ENCODE measurements at regions not wholly inside any gene's neighbourhood (a gene's known extent, or its start where the extent isn't known, plus 50 kb on each side); places are given as distances from the start of the nearest gene placed in this dataset.
A peak's percentile ranks its signal among the peaks of the same experiment; 100 is the strongest.

DNA sequence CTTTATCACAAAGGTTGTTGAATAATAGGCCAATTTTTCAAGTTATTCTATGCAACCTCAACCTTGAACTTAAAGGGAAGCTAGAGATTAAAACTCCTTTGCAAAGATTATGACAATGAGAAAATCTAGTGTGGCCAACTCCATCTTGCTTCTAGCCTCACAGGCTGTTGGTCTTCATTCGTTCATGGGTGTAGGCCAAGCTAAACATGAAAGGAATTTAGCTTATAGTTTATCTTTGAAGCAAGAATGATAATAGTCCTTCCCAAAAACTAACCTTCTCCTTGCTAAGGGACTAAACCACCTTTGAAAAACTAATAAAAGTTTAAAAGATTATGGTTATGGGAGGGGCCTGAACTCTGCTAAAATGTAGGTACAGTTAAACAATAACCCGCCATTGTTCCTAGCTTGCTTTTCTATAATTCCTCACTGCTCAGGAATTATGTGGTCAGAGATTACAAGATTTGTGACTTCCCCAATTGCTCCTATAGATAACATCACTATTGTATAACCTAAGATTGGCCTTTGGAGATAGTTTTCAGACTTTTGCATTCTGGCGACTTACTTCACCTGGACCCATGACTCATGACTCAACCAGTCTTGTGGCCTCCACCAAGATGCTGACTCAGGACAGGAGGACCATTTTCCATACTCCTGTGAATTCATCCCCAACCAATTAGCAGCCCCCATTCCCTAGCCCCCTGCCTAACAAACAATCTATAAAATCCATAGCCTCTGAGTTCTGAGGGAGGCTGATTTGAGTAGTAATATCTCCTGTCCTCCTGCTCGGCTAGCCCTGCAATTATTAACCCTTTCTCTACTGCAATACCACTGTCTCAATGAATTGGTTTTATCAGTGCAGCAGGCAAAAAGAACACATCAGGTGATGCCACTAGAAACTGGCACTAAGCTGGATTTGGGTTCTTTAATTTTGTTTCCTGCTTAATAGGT, 154.5 kb downstream of the CD83 start:
- DNase-seq (ENCODE audit: low read depth) (peak; percentile 89), FAIRE-seq (no peak)
- H3K27me3 ChIP-seq (ENCODE audit: control insufficient read depth, insufficient read depth, low read length), result no peaks in the 10 kb centered on the region
- H3K36me3 ChIP-seq (ENCODE audit: control insufficient read depth, insufficient read depth, low read length), result no peaks in the 10 kb centered on the region
- TF ChIP-seq, protein P1, sequence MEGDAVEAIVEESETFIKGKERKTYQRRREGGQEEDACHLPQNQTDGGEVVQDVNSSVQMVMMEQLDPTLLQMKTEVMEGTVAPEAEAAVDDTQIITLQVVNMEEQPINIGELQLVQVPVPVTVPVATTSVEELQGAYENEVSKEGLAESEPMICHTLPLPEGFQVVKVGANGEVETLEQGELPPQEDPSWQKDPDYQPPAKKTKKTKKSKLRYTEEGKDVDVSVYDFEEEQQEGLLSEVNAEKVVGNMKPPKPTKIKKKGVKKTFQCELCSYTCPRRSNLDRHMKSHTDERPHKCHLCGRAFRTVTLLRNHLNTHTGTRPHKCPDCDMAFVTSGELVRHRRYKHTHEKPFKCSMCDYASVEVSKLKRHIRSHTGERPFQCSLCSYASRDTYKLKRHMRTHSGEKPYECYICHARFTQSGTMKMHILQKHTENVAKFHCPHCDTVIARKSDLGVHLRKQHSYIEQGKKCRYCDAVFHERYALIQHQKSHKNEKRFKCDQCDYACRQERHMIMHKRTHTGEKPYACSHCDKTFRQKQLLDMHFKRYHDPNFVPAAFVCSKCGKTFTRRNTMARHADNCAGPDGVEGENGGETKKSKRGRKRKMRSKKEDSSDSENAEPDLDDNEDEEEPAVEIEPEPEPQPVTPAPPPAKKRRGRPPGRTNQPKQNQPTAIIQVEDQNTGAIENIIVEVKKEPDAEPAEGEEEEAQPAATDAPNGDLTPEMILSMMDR (IDR thresholded peaks at IDR 0.05; ENCODE audit: insufficient read depth, low read length, severe bottlenecking), result no peak
- no peak overlapping the region for H3K4me3 ChIP-seq (ENCODE audit: low read depth, low read length)

DNA sequence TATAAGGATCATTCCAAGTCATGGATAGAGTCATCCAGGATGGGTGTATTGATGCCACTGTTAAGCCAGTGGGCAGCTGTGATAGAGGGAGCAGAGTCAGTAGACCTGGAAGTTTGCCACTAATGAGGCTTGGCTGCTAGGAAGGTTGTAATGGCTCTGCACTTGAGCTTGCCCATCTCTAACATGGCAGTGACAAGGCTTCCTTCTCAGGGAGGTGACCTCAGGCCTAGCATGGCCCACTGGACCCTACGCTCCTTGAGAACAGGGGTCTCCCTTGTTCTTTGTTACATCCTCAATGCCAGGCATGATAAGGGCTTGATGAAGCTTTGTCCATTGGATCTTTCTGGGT, 155.1 kb downstream of the CD83 start:
- Histone ChIP-seq H3K36me3 (ENCODE audit: control insufficient read depth, insufficient read depth, low read length) (no peaks in the 10 kb centered on the region), H3K4me3 (ENCODE audit: low read depth, low read length) (no peak overlapping the region), H3K27me3 (ENCODE audit: control insufficient read depth, insufficient read depth, low read length) (no peaks in the 10 kb centered on the region)
- FAIRE-seq (peak; percentile 86), DNase-seq (ENCODE audit: low read depth) (no peak)
- TF ChIP-seq, protein P1 (IDR thresholded peaks at IDR 0.05; ENCODE audit: insufficient read depth, low read length, severe bottlenecking), result no peak

DNA sequence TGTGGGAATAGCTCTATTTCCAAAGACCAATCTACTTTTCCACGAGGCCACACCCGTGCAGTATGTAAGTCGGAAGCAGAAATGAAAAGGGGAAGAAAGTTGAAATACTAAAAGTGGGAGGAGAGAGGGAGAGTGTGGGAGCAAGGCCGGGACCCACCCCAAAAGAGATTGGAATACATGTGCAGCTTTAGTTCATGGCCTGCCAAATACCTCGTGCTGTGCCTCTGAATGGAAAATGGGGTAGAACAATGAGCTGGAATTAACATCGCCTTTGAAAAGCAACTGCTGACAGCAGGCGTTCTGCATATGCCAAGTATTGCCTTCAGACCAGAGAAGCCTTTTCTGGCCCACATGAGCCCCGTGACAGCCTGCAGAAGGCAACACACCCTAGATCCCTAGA, 155.6 kb downstream of the CD83 start:
- Histone ChIP-seq H3K4me3 (ENCODE audit: low read depth, low read length) (no peak overlapping the region), H3K27me3 (ENCODE audit: control insufficient read depth, insufficient read depth, low read length) (no peaks in the 10 kb centered on the region), H3K36me3 (ENCODE audit: control insufficient read depth, insufficient read depth, low read length) (no peaks in the 10 kb centered on the region)
- no peak for FAIRE-seq
- no peak for DNase-seq (ENCODE audit: low read depth)
- TF ChIP-seq, protein P1 (IDR thresholded peaks at IDR 0.05; ENCODE audit: insufficient read depth, low read length, severe bottlenecking), result no peak

- TF ChIP-seq, protein P1 (IDR thresholded peaks at IDR 0.05; ENCODE audit: insufficient read depth, low read length, severe bottlenecking), result no peak
- no peak for DNase-seq (ENCODE audit: low read depth)
- no peaks in the 10 kb centered on the region for H3K36me3 ChIP-seq (ENCODE audit: control insufficient read depth, insufficient read depth, low read length)
- H3K4me3 ChIP-seq (ENCODE audit: low read depth, low read length), result no peak overlapping the region
- FAIRE-seq, result no peak
- no peaks in the 10 kb centered on the region for H3K27me3 ChIP-seq (ENCODE audit: control insufficient read depth, insufficient read depth, low read length)
Observed at GRCh38 chr6:14274016-14274415, 156.4 kb downstream of the CD83 start.

- DNase-seq (ENCODE audit: low read depth), result peak; percentile 99
- Histone ChIP-seq H3K4me3 (ENCODE audit: low read depth, low read length) (no peak overlapping the region), H3K36me3 (ENCODE audit: control insufficient read depth, insufficient read depth, low read length) (no peaks in the 10 kb centered on the region), H3K27me3 (ENCODE audit: control insufficient read depth, insufficient read depth, low read length) (no peaks in the 10 kb centered on the region)
- TF ChIP-seq, protein P1 (IDR thresholded peaks at IDR 0.05; ENCODE audit: insufficient read depth, low read length, severe bottlenecking), result no peak
- FAIRE-seq, result peak; percentile 96
Observed at GRCh38 chr6:14274546-14275492, 157.2 kb downstream of the CD83 start.
